Natural killer cell (primary cell): ENCODE measurements at regions not wholly inside any gene's neighbourhood (a gene's known extent, or its start where the extent isn't known, plus 50 kb on each side); places are given as distances from the start of the nearest gene placed in this dataset.

ENCODE experiments used
- ATAC-seq, 3 donors: fragments of 150-1000 bp in 2 of 3; fragments of 200-7000 bp in 1 of 3; cut with Tn5 transposase; 1 replicate in 1 of 3; 2 replicates in 2 of 3; pipeline ENCODE4 v1.10.0; 2021; ENCODE audit warnings: mild to moderate bottlenecking in 2 of 3, moderate library complexity in 2 of 3
- DNase-seq, 2 donors: peaks; one replicate each; pipeline versions ENCODE4 v3.0.0 to v3.0.0-alpha.2; 2013 to 2021; ENCODE audit warnings: mixed read lengths in 1 of 2
- H3K27ac ChIP-seq: one replicate; pipeline ENCODE4 v1.5.1; 2013; ENCODE audit warnings: mild to moderate bottlenecking, low read length
- H3K27me3 ChIP-seq: one replicate; pipeline ENCODE4 v1.6.1; 2013; ENCODE audit warnings: low read length; ENCODE audit not compliant: control insufficient read depth, insufficient read depth
- H3K36me3 ChIP-seq: one replicate; pipeline ENCODE4 v1.6.1; 2013; ENCODE audit warnings: low read length; ENCODE audit not compliant: control insufficient read depth, insufficient read depth
- H3K4me1 ChIP-seq: one replicate; pipeline ENCODE4 v1.6.1; 2013; ENCODE audit warnings: low read length; ENCODE audit not compliant: control insufficient read depth, insufficient read depth
- H3K4me3 ChIP-seq: one replicate; pipeline ENCODE4 v1.5.1; 2013; ENCODE audit warnings: low read length
- H3K9me3 ChIP-seq: one replicate; pipeline ENCODE4 v1.6.1; 2013; ENCODE audit warnings: low read length; ENCODE audit not compliant: control insufficient read depth, insufficient read depth
- H3K27ac Mint-ChIP-seq, 2 donors: one replicate each; pipeline ENCODE4 v1.8.0; 2022; ENCODE audit warnings: mild to moderate bottlenecking in 2 of 2, mixed read lengths in 2 of 2, moderate library complexity in 1 of 2
- H3K27me3 Mint-ChIP-seq, 2 donors: one replicate each; pipeline ENCODE4 v1.8.0; 2022; ENCODE audit warnings: low read depth in 2 of 2, mixed read lengths in 2 of 2
- H3K36me3 Mint-ChIP-seq: one replicate; pipeline ENCODE4 v1.8.0; 2022; ENCODE audit warnings: mixed read lengths
- H3K4me1 Mint-ChIP-seq, 2 donors: one replicate each; pipeline ENCODE4 v1.8.0; 2022; ENCODE audit warnings: mixed read lengths in 2 of 2
- H3K4me3 Mint-ChIP-seq: one replicate; pipeline ENCODE4 v1.8.0; 2022; ENCODE audit warnings: mild to moderate bottlenecking, moderate library complexity, mixed read lengths
- H3K9me3 Mint-ChIP-seq, 2 donors: one replicate each; pipeline ENCODE4 v1.8.0; 2022; ENCODE audit warnings: mixed read lengths in 2 of 2
- CTCF ChIP-seq: fragments of 200-600 bp; IDR thresholded peaks from one replicate; pipeline ENCODE4 v1.8.0; 2022; ENCODE audit warnings: antibody characterized with exemption
- WGBS: methylation state at CpG from one replicate; pipeline ENCODE4 v1.1.7; 2013; ENCODE audit warnings: missing lambda C conversion rate; ENCODE audit not compliant: insufficient coverage; 5-methylcytosine and 5-hydroxymethylcytosine counted together
- intact Hi-C: fragments of 100-400 bp; cut with micrococcal nuclease; formaldehyde crosslinking; loops from one replicate; pipeline ENCODE4 v1.14.2; 2022

DNA sequence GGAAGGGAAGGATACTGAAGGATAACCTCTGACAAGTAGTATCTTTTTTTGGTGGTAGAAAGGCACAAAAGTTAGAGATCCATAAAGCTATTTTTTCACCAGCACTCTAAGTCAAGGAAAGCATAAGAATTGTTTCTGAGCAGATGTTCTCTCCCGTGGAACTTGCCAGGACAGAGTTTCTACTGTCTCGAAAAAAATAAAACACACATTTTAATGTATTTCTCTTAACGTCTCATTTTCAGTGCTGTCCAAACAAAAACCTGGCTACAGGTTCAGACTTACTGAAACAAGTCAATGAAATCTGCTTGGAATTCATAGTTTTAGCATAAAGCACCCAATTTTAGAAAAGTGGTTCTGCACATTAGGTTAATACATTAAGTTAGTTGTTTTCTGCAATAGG is 338.3 kb downstream of the LTN1 start:
- WGBS = 91% methylated on average over 3 of the region's 3 CpGs

GRCh38 chr21:28644762-28645161 is 347.9 kb downstream of the LTN1 start:
- Histone ChIP-seq H3K4me1 (no peaks in the 10 kb centered on the region), H3K9me3 (no peaks in the 10 kb centered on the region), H3K27ac (no peak overlapping the region), H3K36me3 (no peaks in the 10 kb centered on the region), H3K4me3 (no peak overlapping the region), H3K27me3 (no peaks in the 10 kb centered on the region)
- Mint-ChIP-seq H3K4me1 (peaks cover 27 to 29% of the 10 kb centered on the region in 2 donors), H3K27ac (no peak overlapping the region), H3K27me3 (no peaks in the 10 kb centered on the region), H3K4me3 (no peak overlapping the region), H3K36me3 (no peaks in the 10 kb centered on the region), H3K9me3 (no peaks in the 10 kb centered on the region)
- no peak for ATAC-seq
- WGBS = 100% methylated on average over 1 of the region's 1 CpG
- no peak for DNase-seq
- no peak for TF ChIP-seq CTCF
- intact Hi-C loops = no loop called here

More for the DNA sequence above, 338.3 kb downstream of the LTN1 start:
- DNase-seq (no peak), ATAC-seq (no peak)
- H3K9me3 ChIP-seq = peaks cover 2% of the 10 kb centered on the region
- H3K27me3 ChIP-seq = no peaks in the 10 kb centered on the region
- intact Hi-C loops = no loop called here
- no peaks in the 10 kb centered on the region for H3K36me3 ChIP-seq
- peaks cover 0 to 3% of the 10 kb centered on the region in 2 donors for H3K9me3 Mint-ChIP-seq
- no peak overlapping the region for H3K27ac ChIP-seq
- no peak overlapping the region for H3K4me3 Mint-ChIP-seq
- H3K4me1 Mint-ChIP-seq = peaks cover 40% of the 10 kb centered on the region in 2 donors
- no peak overlapping the region for H3K27ac Mint-ChIP-seq
- H3K4me3 ChIP-seq = no peak overlapping the region
- no peak for TF ChIP-seq CTCF
- H3K4me1 ChIP-seq = peaks cover 3% of the 10 kb centered on the region
- no peaks in the 10 kb centered on the region for H3K36me3 Mint-ChIP-seq
- H3K27me3 Mint-ChIP-seq = no peaks in the 10 kb centered on the region

GRCh38 chr21:28642891-28643290 is 349.8 kb downstream of the LTN1 start:
- no peak overlapping the region for H3K4me3 Mint-ChIP-seq
- ATAC-seq (no peak), DNase-seq (no peak)
- no peak overlapping the region for H3K4me3 ChIP-seq
- no peaks in the 10 kb centered on the region for H3K9me3 ChIP-seq
- intact Hi-C loops = no loop called here
- no peaks in the 10 kb centered on the region for H3K27me3 Mint-ChIP-seq
- no peaks in the 10 kb centered on the region for H3K4me1 ChIP-seq
- H3K9me3 Mint-ChIP-seq = no peaks in the 10 kb centered on the region
- peaks cover 32 to 39% of the 10 kb centered on the region in 2 donors for H3K4me1 Mint-ChIP-seq
- no peak for TF ChIP-seq CTCF
- no peaks in the 10 kb centered on the region for H3K36me3 ChIP-seq
- H3K27ac Mint-ChIP-seq = no peak overlapping the region
- H3K36me3 Mint-ChIP-seq = no peaks in the 10 kb centered on the region
- no peak overlapping the region for H3K27ac ChIP-seq
- H3K27me3 ChIP-seq = no peaks in the 10 kb centered on the region
- 96% methylated on average over 3 of the region's 4 CpGs for WGBS

DNA sequence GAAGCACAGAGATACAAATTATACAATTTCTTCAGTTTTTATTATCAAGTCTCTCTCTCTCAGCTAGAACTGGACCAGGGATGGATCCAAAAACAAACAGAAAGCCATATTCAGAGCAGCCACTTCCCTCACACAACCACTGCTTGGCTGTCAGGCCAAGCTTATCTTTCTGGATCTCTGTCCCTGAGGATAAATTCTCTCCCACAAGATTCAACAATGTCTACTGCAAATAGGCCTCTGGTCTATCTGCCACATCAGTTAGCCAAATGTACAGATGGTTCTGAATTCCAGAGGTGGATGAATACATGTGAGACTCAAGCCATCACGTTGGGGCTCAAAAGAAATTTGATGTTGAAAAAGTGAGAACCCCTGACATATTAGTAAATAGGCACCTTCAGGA is 350.9 kb downstream of the LTN1 start:
- ATAC-seq = no peak
- peak overlapping the region in 1 of 2 donors; percentile 7 for H3K27ac Mint-ChIP-seq

More for the DNA sequence above, 350.9 kb downstream of the LTN1 start:
- Mint-ChIP-seq H3K4me3 (no peak overlapping the region), H3K9me3 (no peaks in the 10 kb centered on the region), H3K27me3 (no peaks in the 10 kb centered on the region), H3K4me1 (peaks cover 40 to 47% of the 10 kb centered on the region in 2 donors), H3K36me3 (no peaks in the 10 kb centered on the region)
- Histone ChIP-seq H3K4me3 (no peak overlapping the region), H3K9me3 (no peaks in the 10 kb centered on the region), H3K4me1 (no peaks in the 10 kb centered on the region), H3K27me3 (no peaks in the 10 kb centered on the region), H3K27ac (no peak overlapping the region), H3K36me3 (no peaks in the 10 kb centered on the region)
- DNase-seq = no peak
- 83% methylated on average over 1 of the region's 1 CpG for WGBS
- no peak for TF ChIP-seq CTCF
- intact Hi-C loops = no loop called here
